Fibroblast of peridontal ligament (primary cell): ENCODE measurements at regions not wholly inside any gene's neighbourhood (a gene's known extent, or its start where the extent isn't known, plus 50 kb on each side); places are given as distances from the start of the nearest gene placed in this dataset.
"Not testable (repeated sequence)": the region's sequence is repeated elsewhere in the genome, so short reads cannot be mapped to it uniquely, and the experiment has no call there.

ENCODE experiments used
- DNase-seq: peaks from one replicate; pipeline ENCODE4 v3.0.0-alpha.2; 2010; ENCODE audit errors: extremely low read depth

- DNase-seq = no peak
Measured at GRCh38 chr17:20735796-20736195, 156.3 kb downstream of the CDRT15L2 start.

- DNase-seq = not testable (repeated sequence)
Measured at GRCh38 chr17:20737636-20738035, 158.1 kb downstream of the CDRT15L2 start.

DNA sequence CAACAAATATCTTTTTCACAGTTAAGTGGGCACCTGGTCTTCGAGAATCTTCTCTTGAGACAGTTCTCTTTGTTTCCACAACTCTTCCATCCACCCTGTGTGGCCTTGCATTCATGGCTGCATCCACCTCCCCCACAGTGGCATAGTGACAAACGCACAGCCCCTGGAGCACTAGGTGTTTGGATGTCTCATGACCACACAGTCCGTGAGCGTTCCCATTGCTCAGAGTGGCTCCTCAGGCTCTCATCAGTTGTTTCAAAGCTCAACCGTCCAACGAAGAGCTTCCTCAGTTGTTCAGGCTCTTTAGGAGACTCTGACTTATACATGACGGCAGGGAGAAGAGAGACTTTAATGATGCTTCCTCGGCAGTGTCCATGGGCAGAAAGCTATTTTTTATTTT is 191.6 kb downstream of the CDRT15L2 start:
- DNase-seq = no peak

DNA sequence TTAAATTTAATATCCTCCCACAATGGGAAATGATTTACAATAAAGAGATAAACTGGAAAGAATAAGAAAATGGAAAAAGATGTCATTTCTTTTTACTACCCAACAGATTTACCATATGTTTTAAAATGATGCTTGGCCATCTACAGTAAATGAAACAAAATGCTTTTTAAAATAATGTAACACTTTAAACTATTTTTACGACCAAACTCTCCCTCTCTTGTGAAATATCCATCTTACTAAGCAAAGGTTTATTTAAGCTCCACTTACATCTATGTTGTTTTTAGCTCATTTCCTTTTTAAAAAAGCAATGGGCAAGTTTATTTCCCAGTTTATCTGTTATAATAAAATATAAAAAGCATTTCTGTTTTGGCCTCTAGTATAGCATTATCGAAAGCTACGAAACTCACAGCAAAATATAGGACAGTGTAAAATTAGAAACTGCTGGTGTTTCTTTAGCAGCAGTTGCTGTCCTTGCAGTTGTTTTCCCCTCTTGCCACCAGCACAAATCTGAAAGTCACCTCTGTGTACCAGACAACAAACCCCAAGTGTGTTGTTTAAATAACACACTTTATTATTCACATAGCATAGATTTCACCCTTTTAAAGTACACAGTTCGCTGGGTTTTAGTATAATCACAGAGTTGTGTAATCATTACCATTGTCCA is 195.1 kb downstream of the CDRT15L2 start:
- no peak for DNase-seq

- no peak for DNase-seq
Measured at GRCh38 chr17:20775331-20775730, 195.8 kb downstream of the CDRT15L2 start.

DNA sequence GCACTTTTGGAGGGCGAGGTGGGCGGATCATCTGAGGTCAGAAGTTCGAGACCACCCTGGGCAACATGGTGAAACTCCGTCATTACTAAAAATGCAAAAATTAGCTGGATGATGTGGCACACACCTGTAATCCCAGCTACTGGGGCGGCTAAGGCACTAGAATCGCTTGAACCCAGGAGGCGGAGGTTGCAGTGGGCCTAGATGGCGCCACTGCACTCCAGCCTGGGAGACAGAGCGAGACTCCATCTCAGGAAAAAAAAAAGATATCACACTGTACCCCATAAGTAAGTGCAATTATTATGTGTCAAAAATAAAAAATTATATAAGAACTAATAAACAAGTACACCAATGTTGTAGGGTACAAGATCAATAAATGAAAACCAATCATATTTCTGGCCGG is 200.0 kb downstream of the CDRT15L2 start:
- DNase-seq = no peak

GRCh38 chr17:20781260-20781659 is 201.7 kb downstream of the CDRT15L2 start:
- no peak for DNase-seq

DNA sequence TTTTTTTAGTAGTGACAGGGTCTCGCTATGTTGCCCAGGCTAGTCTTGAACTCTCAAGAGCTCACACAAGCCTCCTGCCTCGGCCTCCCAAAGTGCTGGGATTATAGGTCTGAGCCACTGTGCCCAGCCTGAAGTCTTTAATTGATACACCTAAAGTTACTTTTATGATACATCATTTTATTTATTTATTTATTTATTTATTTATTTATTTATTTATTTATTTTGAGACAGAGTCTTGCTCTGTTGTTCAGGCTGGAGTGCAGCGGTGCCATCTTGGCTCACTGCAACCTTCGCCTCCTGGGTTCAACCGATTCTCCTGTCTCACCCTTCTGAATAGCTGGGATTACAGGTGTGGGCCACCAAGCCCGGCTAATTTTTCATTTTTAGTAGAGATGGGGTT is 202.3 kb downstream of the CDRT15L2 start:
- DNase-seq = not testable (repeated sequence)

DNA sequence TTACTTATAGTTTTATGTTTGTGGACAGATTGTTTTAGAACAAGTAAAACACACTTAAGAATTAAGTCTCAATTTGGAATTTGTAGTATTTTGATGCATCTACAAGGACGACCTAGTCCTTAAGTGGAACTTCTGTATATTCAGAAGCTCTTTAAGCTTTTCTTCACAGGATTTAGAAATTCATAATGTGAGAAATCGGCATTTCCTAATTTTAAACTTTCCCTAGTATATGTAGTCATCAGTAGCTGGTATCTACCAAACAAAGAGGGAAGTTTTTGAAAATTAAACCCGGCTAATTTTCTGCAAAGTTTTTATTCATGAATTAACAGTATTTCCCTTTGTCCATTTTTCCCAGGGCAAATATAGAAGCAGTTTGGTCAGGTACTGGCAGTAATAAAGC is 203.6 kb downstream of the CDRT15L2 start:
- no peak for DNase-seq

- DNase-seq = no peak
Measured at GRCh38 chr17:20784100-20784665, 204.7 kb downstream of the CDRT15L2 start.

GRCh38 chr17:20787281-20787680 is 207.8 kb downstream of the CDRT15L2 start:
- DNase-seq = no peak

DNA sequence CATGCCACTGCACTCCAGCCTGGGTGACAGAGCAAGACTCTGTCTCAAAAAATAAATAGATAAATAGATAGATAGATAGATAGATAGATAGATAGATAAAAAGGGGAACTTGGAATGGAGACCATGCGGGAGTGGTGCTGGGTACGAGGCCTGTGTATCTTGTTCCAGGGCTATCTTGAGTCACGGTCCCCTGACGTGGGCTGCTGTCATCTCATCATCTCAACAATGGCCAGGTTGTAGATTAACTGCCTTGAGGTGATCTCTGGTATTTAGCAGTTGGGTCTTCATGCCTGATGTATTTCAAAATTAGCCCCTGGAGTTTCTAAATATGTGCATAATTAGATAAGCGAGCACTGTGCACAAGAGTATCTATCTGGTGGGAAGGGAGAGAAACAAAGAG is 212.1 kb downstream of the CDRT15L2 start:
- no peak for DNase-seq

GRCh38 chr17:20794532-20794931 is 215.0 kb downstream of the CDRT15L2 start:
- not testable (repeated sequence) for DNase-seq

DNA sequence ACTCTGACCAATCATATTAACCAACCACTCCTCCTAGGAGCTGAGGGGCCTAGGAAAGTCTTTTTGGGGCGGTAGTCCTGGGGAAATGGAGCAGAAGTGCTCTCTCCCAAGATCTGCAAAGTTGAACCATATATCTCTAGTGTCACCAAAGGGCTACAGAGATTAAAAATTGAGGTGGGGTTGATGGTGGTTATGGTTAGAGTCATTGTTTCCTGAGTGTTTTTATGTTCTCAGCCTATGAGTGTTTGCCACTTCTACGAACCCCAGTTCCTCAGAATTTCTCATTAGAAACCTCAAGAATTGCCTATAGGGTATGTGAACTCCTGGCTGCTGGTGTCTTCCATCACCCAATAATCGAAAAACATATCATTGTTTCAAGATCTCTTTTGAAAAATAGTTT is 217.8 kb downstream of the CDRT15L2 start:
- DNase-seq = no peak

DNA sequence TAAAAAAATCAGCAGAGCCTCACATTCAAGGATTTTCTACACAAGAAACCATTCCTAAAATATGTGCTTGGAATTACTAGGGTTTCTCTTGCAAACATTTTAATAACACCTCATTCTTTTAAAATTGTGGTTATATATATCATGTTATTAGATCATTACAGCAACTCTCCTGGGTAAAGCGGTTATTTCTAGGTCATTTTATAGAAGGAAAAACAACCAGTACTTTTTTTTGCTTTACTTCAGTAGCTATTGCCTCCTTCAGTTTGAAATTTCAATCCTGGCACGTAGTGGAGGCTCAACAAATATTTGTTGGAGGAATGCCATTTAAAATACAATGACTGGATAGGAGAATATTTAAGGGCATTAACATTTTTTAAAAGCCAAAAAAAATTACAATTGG is 220.6 kb downstream of the CDRT15L2 start:
- no peak for DNase-seq

DNA sequence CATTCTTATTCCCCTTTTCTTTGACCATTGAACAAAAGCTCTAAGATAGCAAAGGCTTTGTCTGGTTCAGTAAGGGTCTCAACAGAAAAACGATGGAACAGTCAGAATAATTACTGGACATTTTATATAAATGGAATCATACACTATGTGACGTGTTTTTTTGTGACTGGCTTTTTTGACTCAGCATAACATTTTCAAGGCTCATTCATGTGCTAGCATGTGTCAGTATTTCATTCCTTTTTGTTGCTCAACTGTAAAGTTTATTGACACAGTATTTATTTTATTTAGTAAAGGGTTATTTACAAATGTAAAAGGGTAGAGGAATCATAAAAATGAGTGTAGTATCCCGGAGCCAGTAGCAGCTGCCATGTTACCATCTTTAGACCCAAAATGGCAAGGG is 226.2 kb downstream of the CDRT15L2 start:
- no peak for DNase-seq

DNA sequence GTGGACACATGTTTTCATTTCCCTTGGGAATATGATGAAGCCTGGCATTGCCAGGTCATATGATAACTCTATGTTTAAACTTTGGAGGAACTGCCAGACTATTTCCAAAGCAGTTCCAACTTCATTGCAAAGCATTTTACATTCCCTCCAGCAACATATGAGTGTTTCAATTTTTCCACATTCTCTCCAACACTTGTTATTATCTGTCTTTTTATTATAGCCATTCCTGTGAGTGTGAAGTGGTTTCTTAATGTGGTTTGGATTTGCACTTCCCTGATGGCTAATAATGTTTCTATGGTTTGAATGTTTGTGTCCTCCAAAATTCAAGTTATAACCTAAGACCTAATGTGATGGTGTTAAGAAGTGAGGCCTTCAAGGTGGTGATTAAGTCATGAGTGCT is 228.0 kb downstream of the CDRT15L2 start:
- DNase-seq = not testable (repeated sequence)

DNA sequence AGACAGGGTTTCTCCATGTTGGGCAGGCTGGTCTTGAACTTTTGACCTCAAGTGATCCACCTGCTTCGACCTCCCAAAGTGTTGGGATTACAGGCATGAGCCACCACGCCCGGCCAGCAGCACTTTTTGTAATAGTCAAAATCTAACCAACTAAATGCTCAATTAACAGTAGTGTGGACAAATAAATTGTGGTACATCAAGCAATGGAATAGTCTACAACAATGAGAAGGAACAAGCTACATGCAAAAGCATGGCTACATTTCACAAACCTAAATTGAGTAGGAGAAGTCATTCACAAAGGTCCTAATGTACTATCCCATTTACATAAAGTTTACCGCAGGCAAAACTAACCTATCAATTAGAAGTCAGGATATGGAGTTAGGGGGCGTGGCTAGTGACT is 227.4 kb downstream of the USP22 start:
- DNase-seq = not testable (repeated sequence)

DNA sequence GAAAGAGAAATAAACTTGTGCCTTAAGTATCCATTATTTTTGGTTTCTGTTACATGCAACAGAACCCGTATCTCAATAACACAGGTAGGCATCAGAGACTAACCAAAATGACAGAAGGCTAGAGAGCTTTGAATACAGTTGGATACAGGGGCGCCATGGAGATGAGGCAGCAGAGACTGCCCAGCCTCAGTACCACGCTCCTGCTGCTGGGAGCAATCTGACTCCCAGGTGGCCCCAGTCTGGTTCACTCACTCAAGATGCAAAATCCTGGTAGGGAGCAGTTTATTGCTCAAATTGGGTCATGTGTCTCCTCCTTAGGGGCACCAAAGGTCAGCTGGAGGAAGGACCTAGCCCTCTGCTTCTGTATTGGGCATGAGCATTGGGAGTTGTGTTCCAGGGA is 218.9 kb downstream of the USP22 start:
- DNase-seq = no peak

GRCh38 chr17:20825539-20825938 is 217.3 kb downstream of the USP22 start:
- DNase-seq = no peak

DNA sequence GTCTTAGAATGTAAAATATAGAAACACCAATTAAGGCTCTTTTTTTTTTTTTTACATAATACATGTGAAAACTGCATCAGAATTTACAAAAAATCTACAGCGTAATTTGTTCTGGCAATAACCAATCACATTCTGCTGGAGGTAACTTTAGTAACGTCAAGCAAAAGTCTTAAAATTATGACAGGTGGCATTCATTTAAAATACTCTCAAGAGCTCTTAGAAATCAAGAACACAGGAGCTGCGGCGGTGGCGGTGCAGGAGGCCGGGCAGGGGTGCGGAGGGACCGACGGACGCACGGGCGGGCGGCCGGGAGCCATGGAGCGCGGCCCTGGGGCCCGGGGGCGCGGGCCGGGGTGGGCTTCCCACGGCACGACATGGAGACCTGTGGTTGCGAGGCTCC is 202.4 kb downstream of the USP22 start:
- not testable (repeated sequence) for DNase-seq

DNA sequence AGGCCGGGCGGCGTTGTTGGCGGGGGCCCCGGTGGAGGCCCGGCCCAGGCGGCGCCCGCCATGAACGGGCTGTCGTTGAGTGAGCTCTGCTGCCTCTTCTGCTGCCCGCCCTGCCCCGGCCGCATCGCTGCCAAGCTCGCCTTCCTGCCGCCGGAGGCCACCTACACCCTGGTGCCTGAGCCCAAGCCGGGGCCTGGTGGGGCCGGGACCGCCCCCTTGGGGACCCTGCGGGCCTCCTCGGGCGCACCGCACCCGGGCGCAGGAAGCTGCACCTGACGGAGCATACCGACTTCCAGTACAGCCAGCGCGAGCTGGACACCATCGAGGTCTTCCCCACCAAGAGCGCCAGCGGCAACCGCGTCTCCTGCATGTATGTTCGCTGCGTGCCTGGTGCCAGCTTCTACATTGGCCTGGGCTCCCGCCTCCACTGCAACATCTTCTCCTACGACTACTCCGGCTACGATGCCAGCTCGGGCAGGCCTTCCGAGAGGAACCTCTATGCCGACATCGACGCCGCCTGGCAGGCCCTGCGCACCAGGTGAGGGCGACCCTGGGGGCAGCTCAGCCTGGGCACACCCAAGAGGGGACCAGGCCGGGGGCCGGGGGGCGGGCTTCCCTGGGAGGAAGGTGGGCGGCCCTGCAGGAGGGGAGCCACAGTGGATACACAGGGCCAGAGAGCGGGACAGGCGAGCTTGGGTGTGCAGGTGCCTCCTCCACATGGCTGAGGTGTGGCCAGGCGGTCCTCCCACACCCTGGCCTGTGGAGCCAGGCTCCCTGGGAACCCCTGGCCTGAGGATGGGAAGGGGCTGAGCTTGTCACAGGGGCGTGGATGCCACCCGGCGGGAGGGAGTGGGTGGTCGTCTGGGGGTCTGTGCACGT is 201.6 kb downstream of the USP22 start:
- DNase-seq = not testable (repeated sequence)

DNA sequence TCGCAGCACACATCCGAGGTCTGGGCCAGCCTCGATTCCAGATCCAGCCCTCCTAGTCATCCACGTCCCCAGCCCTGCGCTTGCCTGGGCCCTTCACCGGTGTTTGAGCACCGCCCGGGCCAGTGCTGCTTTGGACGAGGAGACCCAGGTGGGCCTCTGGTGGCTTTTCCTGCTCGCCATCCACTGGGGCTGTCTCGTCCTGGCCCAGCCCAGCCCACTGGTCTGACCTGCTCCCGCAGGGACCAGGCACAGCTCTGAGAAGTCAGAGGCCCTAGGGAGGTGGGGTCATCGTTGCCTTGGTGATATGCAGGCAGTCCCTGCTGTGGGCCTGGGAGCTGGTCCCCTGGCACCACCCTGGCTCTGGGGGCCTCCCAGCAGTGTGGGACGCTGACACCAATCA is 200.8 kb downstream of the USP22 start:
- not testable (repeated sequence) for DNase-seq
